ENCODE measurements at regions not wholly inside any gene's neighbourhood (a gene's known extent, or its start where the extent isn't known, plus 50 kb on each side); places are given as distances from the start of the nearest gene placed in this dataset.

DNA sequence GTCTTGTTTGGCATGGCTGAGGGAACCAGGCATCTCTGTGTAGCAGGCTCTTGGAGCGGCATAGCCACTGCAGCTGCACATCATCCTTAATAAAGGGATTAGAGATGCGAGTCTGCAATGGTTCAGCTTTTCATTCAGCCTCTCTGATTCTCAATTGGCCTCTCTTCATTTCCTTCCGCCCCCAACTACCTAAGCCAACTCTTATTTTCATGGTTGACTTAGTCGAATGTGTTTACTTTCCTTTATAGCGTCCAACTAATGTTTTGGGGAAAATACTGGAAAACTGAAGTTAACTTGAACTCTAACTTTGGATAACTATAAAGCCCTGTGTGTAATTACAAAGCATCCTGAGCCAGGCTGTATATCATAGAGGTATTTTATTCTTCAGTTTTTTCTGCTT lies 202.2 kb upstream of the KIAA1217 start:
- TF ChIP-seq, protein P1, sequence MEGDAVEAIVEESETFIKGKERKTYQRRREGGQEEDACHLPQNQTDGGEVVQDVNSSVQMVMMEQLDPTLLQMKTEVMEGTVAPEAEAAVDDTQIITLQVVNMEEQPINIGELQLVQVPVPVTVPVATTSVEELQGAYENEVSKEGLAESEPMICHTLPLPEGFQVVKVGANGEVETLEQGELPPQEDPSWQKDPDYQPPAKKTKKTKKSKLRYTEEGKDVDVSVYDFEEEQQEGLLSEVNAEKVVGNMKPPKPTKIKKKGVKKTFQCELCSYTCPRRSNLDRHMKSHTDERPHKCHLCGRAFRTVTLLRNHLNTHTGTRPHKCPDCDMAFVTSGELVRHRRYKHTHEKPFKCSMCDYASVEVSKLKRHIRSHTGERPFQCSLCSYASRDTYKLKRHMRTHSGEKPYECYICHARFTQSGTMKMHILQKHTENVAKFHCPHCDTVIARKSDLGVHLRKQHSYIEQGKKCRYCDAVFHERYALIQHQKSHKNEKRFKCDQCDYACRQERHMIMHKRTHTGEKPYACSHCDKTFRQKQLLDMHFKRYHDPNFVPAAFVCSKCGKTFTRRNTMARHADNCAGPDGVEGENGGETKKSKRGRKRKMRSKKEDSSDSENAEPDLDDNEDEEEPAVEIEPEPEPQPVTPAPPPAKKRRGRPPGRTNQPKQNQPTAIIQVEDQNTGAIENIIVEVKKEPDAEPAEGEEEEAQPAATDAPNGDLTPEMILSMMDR (conservative IDR thresholded peaks at IDR 0.05 in 1 of 2, IDR thresholded peaks at IDR 0.05 in 1 of 2; ENCODE audit: extremely low read depth in 1 of 2, insufficient read depth in 1 of 2, low read depth in 1 of 2, low read length in 2 of 2), result no peak
- TF ChIP-seq EZH2 (IDR thresholded peaks at IDR 0.05; ENCODE audit: borderline replicate concordance, low read length), result no peak

Data from mammary epithelial cell (primary cell).